ENCODE measurements at regions not wholly inside any gene's neighbourhood (a gene's known extent, or its start where the extent isn't known, plus 50 kb on each side); places are given as distances from the start of the nearest gene placed in this dataset.

GRCh38 chr6:4682431-4683097 lies 93.6 kb upstream of the CDYL start (continued):
- TF ChIP-seq DACH1 (IDR thresholded peaks at IDR 0.05; ENCODE audit: partially characterized antibody), result no peak
- 0 out of 4 replicates have a peak, but pooled peaks have one; percentile 17 to 43 for TF ChIP-seq FOXK2 (conservative IDR thresholded peaks at IDR 0.05 in 1 of 2, IDR thresholded peaks at IDR 0.05 in 1 of 2; ENCODE audit: low read depth in 2 of 2)
- TF ChIP-seq SRSF1 (IDR thresholded peaks at IDR 0.05; ENCODE audit: low read depth, low read length), result no peak
- TF ChIP-seq RBM34 (IDR thresholded peaks at IDR 0.05; ENCODE audit: borderline replicate concordance, insufficient read depth, low read length), result no peak
- no peak for TF ChIP-seq KHSRP (IDR thresholded peaks at IDR 0.05)
- no peak for TF ChIP-seq CHD1 (IDR thresholded peaks at IDR 0.05; ENCODE audit: low read length)
- TF ChIP-seq GABPB2 (CRISPR knock-in tag; conservative IDR thresholded peaks at IDR 0.05), result no peak
- TF ChIP-seq JUND (IDR thresholded peaks at IDR 0.05; ENCODE audit: borderline replicate concordance, low read depth, low read length), result no peak
- no peak for TF ChIP-seq JUND (tag; IDR thresholded peaks at IDR 0.05; ENCODE audit: borderline replicate concordance, low read depth, low read length)
- TF ChIP-seq ESRRA (IDR thresholded peaks at IDR 0.05; ENCODE audit: borderline replicate concordance, low read depth), result peak; percentile 14; the same call in 1 of the 2 replicates
- no peak for TF ChIP-seq FOXK1 (CRISPR knock-in tag; IDR thresholded peaks at IDR 0.05; ENCODE audit: borderline replicate concordance)
- TF ChIP-seq MED1 (CRISPR knock-in tag; IDR thresholded peaks at IDR 0.05; ENCODE audit: borderline replicate concordance), result no peak
- TF ChIP-seq POLR3A (IDR thresholded peaks at IDR 0.05; ENCODE audit: borderline replicate concordance, extremely low read depth, insufficient read depth, insufficient read length), result no peak
- no peak for TF ChIP-seq NCOA2 (IDR thresholded peaks at IDR 0.05; ENCODE audit: partially characterized antibody in 2 of 2)
- TF ChIP-seq DPF2 (IDR thresholded peaks at IDR 0.05), result 0 out of 2 replicates have a peak, but pooled peaks have one; percentile 17
- TF ChIP-seq PKNOX1 (IDR thresholded peaks at IDR 0.05), result peak; percentile 20; the same call in 1 of the 2 replicates
- no peak for TF ChIP-seq HNRNPLL (IDR thresholded peaks at IDR 0.05; ENCODE audit: low read depth, low read length, poor library complexity, severe bottlenecking)
- TF ChIP-seq ERF (CRISPR knock-in tag; IDR thresholded peaks at IDR 0.05), result no peak
- TF ChIP-seq SMARCA4 (IDR thresholded peaks at IDR 0.05), result 0 out of 2 replicates have a peak, but pooled peaks have one; percentile 11
- 0 out of 2 replicates have a peak, but pooled peaks have one; percentile 36 for TF ChIP-seq RREB1 (CRISPR knock-in tag; IDR thresholded peaks at IDR 0.05)

Measured in K562 (cell line).